ENCODE measurements at regions not wholly inside any gene's neighbourhood (a gene's known extent, or its start where the extent isn't known, plus 50 kb on each side); places are given as distances from the start of the nearest gene placed in this dataset.

GRCh38 chr9:38309324-38310195, 82.9 kb upstream of the ALDH1B1 start:
- Histone ChIP-seq H3K27ac (no peak overlapping the region), H3K36me3 (no peaks in the 10 kb centered on the region), H3K27me3 (peaks cover 20% of the 10 kb centered on the region), H3K9me3 (no peaks in the 10 kb centered on the region), H3K4me3 (no peak overlapping the region), H3K4me1 (peaks cover 5% of the 10 kb centered on the region)
- no peak for DNase-seq (ENCODE audit: low spot score in 2 of 2)
- 38% methylated on average over 10 of the region's 11 CpGs for WGBS
- TF ChIP-seq CTCF (IDR thresholded peaks at IDR 0.05) (no peak), EP300 (IDR thresholded peaks at IDR 0.05) (no peak), POLR2A (IDR thresholded peaks at IDR 0.05) (no peak), POLR2AphosphoS5 (IDR thresholded peaks at IDR 0.05) (no peak)

DNA sequence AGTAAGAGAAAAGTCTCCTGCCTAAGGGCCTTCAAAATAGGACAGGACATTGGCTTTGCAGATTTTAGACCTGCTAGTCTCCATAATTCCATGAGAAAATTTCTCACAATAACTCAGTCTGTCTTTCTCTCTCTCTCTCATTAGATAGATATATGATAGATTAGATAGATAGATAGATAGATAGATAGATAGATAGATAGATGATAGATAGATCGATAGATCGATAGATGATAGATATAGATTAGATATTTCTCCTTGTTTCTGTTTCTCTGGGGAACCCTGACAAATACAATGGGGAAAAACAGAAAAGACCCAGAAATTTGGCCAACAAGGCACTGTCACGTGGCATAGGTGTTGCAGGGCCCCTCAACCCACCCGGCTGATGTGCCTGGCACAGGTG, 84.4 kb upstream of the ALDH1B1 start:
- H3K27ac ChIP-seq = no peak overlapping the region
- H3K27me3 ChIP-seq = peaks cover 20% of the 10 kb centered on the region
- no peaks in the 10 kb centered on the region for H3K9me3 ChIP-seq
- WGBS = 92% methylated on average over 4 of the region's 4 CpGs
- peaks cover 5% of the 10 kb centered on the region for H3K4me1 ChIP-seq
- no peak for DNase-seq (ENCODE audit: low spot score in 2 of 2)
- H3K36me3 ChIP-seq = no peaks in the 10 kb centered on the region
- TF ChIP-seq POLR2A (IDR thresholded peaks at IDR 0.05) (no peak), POLR2AphosphoS5 (IDR thresholded peaks at IDR 0.05) (no peak), CTCF (IDR thresholded peaks at IDR 0.05) (no peak), EP300 (IDR thresholded peaks at IDR 0.05) (no peak)
- H3K4me3 ChIP-seq = no peak overlapping the region

- Histone ChIP-seq H3K4me1 (peaks cover 5% of the 10 kb centered on the region), H3K9me3 (no peaks in the 10 kb centered on the region), H3K36me3 (no peaks in the 10 kb centered on the region), H3K27ac (no peak overlapping the region), H3K4me3 (no peak overlapping the region), H3K27me3 (peaks cover 9% of the 10 kb centered on the region)
- TF ChIP-seq POLR2AphosphoS5 (IDR thresholded peaks at IDR 0.05) = no peak
- no peak for TF ChIP-seq CTCF (IDR thresholded peaks at IDR 0.05)
- no peak for TF ChIP-seq EP300 (IDR thresholded peaks at IDR 0.05)
- TF ChIP-seq POLR2A (IDR thresholded peaks at IDR 0.05) = no peak
- DNase-seq (ENCODE audit: low spot score in 2 of 2) = no peak
- WGBS = 100% methylated on average over 3 of the region's 5 CpGs
These were observed 85.6 kb upstream of the ALDH1B1 start for GRCh38 chr9:38306899-38307298.

- Histone ChIP-seq H3K9me3 (no peaks in the 10 kb centered on the region), H3K27me3 (no peaks in the 10 kb centered on the region), H3K27ac (no peak overlapping the region), H3K36me3 (no peaks in the 10 kb centered on the region), H3K4me1 (peaks cover 5% of the 10 kb centered on the region), H3K4me3 (no peak overlapping the region)
- no peak for DNase-seq (ENCODE audit: low spot score in 2 of 2)
- TF ChIP-seq EP300 (IDR thresholded peaks at IDR 0.05) = no peak
- no peak for TF ChIP-seq CTCF (IDR thresholded peaks at IDR 0.05)
- TF ChIP-seq POLR2A (IDR thresholded peaks at IDR 0.05) = no peak
- TF ChIP-seq POLR2AphosphoS5 (IDR thresholded peaks at IDR 0.05) = no peak
- 100% methylated on average over 1 of the region's 1 CpG for WGBS
These were observed 86.9 kb upstream of the ALDH1B1 start for GRCh38 chr9:38305582-38305981.

DNA sequence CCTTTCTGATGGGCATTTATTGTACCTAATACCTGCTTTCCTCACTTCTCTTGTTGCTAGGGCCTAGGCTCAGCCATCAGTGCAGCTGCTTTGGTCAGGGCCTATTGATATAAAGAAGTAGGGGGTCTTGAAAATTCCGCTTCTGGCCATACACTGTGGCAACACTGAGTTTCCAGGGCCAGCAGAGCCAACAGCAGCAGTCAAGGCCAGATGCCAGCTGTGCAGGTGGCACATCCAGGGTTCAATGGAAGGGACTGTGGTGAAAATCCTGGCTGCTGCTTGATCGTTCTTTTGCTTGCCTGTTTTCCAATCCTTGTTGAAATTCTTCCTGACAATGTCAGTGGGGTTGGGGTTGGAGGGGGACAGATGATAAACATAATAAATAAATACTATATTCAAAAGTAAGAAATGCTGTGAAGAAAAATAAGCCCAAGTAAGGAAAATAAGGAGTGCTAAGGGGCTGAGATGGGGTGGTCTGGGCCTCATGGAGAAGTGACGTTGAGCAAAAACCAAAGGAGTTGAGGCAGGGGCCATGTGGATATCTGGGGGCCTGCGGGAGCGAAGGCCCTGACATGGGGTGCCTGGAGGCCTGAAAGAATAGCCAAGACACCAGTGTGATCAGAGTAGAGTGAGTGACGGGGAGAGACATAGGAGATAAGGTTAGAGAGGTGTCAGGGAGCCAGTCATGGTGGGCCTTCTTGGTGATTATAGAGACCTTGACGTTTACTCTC, 91.0 kb upstream of the ALDH1B1 start:
- WGBS = 89% methylated on average over 7 of the region's 7 CpGs
- H3K27me3 ChIP-seq = no peaks in the 10 kb centered on the region
- H3K9me3 ChIP-seq = no peaks in the 10 kb centered on the region
- TF ChIP-seq POLR2AphosphoS5 (IDR thresholded peaks at IDR 0.05) (no peak), POLR2A (IDR thresholded peaks at IDR 0.05) (no peak), EP300 (IDR thresholded peaks at IDR 0.05) (no peak), CTCF (IDR thresholded peaks at IDR 0.05) (no peak)
- H3K27ac ChIP-seq = no peak overlapping the region
- DNase-seq (ENCODE audit: low spot score in 2 of 2) = no peak
- no peaks in the 10 kb centered on the region for H3K4me1 ChIP-seq
- no peaks in the 10 kb centered on the region for H3K36me3 ChIP-seq
- H3K4me3 ChIP-seq = no peak overlapping the region
